PC-9 (cell line): ENCODE measurements at regions not wholly inside any gene's neighbourhood (a gene's known extent, or its start where the extent isn't known, plus 50 kb on each side); places are given as distances from the start of the nearest gene placed in this dataset.

Experiments
- BruUV-seq: library from RNA; stranded (reverse); fragments of 400-500 nt; replicated peaks from 2 replicates; lab custom pipeline; 2021; lab: Mats Ljungman, UMichigan
- CTCF ChIA-PET: fragments of 300-600 bp; sonication (Branson Sonifier 250); formaldehyde crosslinking; loops from one replicate; lab custom pipeline; 2022; ENCODE audit warnings: antibody characterized with exemption; lab: Charles Lee
- POLR2A ChIA-PET: fragments of 300-600 bp; sonication (Branson Sonifier 250); formaldehyde crosslinking; loops from one replicate; lab custom pipeline; 2022; ENCODE audit warnings: antibody characterized with exemption; ENCODE audit not compliant: unreplicated experiment; lab: Charles Lee
- DNase-seq, 2 experiments: peaks; one replicate each; pipeline versions ENCODE4 v3.0.0 to v3.0.0-alpha.2; 2015 to 2022; ENCODE audit warnings: mixed read lengths in 1 of 2
- H2AFZ ChIP-seq: fragments of 200-600 bp; sonication (generic); 2 replicates; pipeline ENCODE4 v1.8.1; 2017; ENCODE audit warnings: antibody characterized with exemption
- H3F3A ChIP-seq: fragments of 200-600 bp; sonication (generic); 2 replicates; pipeline ENCODE4 v1.8.1; 2017; ENCODE audit warnings: antibody characterized with exemption, mild to moderate bottlenecking, low read depth; ENCODE audit not compliant: insufficient read depth
- H3K27ac ChIP-seq: fragments of 200-600 bp; sonication (generic); 2 replicates; pipeline ENCODE4 v1.6.1; 2016; ENCODE audit warnings: mixed run types
- H3K27me3 ChIP-seq: fragments of 200-600 bp; sonication (generic); 2 replicates; pipeline ENCODE4 v1.6.1; 2016; ENCODE audit warnings: low read depth, mixed run types; ENCODE audit not compliant: insufficient read depth
- H3K36me3 ChIP-seq: fragments of 200-600 bp; sonication (generic); 2 replicates; pipeline ENCODE4 v1.6.1; 2016; ENCODE audit warnings: low read depth, mixed run types
- H3K4me1 ChIP-seq: fragments of 200-600 bp; sonication (generic); replicated peaks from 2 replicates; pipeline ENCODE4 v1.6.1; 2016; ENCODE audit warnings: mixed run types; ENCODE audit not compliant: insufficient read depth
- H3K4me2 ChIP-seq: fragments of 200-600 bp; sonication (generic); 2 replicates; pipeline ENCODE4 v1.6.1; 2017; ENCODE audit warnings: mixed run types
- H3K4me3 ChIP-seq: fragments of 200-600 bp; sonication (generic); 2 replicates; pipeline ENCODE4 v1.6.1; 2016; ENCODE audit warnings: mixed run types
- H3K79me2 ChIP-seq: fragments of 200-600 bp; sonication (generic); 2 replicates; pipeline ENCODE4 v1.6.1; 2017; ENCODE audit warnings: low read depth, mixed run types
- H3K9me2 ChIP-seq: fragments of 200-600 bp; sonication (generic); 2 replicates; pipeline ENCODE4 v1.8.1; 2017; ENCODE audit warnings: mild to moderate bottlenecking; ENCODE audit not compliant: insufficient read depth
- H3K9me3 ChIP-seq: fragments of 200-600 bp; sonication (generic); 2 replicates; pipeline ENCODE4 v1.8.1; 2016; ENCODE audit warnings: low read depth; ENCODE audit not compliant: insufficient read depth
- H4K20me1 ChIP-seq: fragments of 200-600 bp; sonication (generic); 2 replicates; pipeline ENCODE4 v1.8.1; 2017; ENCODE audit not compliant: insufficient read depth
- CTCF ChIP-seq: fragments of 200-600 bp; sonication (generic); conservative IDR thresholded peaks from 2 replicates; pipeline ENCODE4 v1.6.1; 2017; ENCODE audit warnings: mixed run types, antibody characterized with exemption, mild to moderate bottlenecking, moderate library complexity
- EZH2 ChIP-seq: fragments of 200-600 bp; sonication (generic); IDR thresholded peaks from 2 replicates; pipeline ENCODE4 v1.8.0; 2017; ENCODE audit warnings: antibody characterized with exemption, low read depth
- intact Hi-C: fragments of 100-400 bp; cut with micrococcal nuclease; formaldehyde crosslinking; loops from one replicate; pipeline ENCODE4 v1.10.0; 2022; ENCODE audit not compliant: unreplicated experiment

- Histone ChIP-seq H3K4me1 (peaks cover 33% of the 10 kb centered on the region), H3K27ac (peak overlapping the region; percentile 85), H3K79me2 (no peaks in the 10 kb centered on the region), H2AFZ (peak overlapping the region; percentile 83), H3K27me3 (no peaks in the 10 kb centered on the region), H3K4me3 (0 out of 2 replicates have a peak overlapping the region, but pooled peaks have one; percentile 19), H3K36me3 (no peaks in the 10 kb centered on the region), H4K20me1 (no peaks in the 10 kb centered on the region), H3F3A (peaks cover 12% of the 10 kb centered on the region; the same call in 1 of the 2 replicates), H3K9me3 (peaks cover 32% of the 10 kb centered on the region), H3K4me2 (peak overlapping the region; percentile 50), H3K9me2 (no peaks in the 10 kb centered on the region)
- ChIA-PET POLR2A (no interaction called here), CTCF (no interaction called here)
- DNase-seq = peak in 1 of 2 experiments; percentile 61
- intact Hi-C loops = no loop called here
- no TSS peak for BruUV-seq
- TF ChIP-seq CTCF (no peak), EZH2 (no peak)
Measured at GRCh38 chr20:12409501-12409900, 491.8 kb downstream of the BTBD3 start.

- ChIA-PET POLR2A (no interaction called here), CTCF (no interaction called here)
- Histone ChIP-seq H3K9me2 (no peaks in the 10 kb centered on the region), H3K9me3 (peaks cover 30% of the 10 kb centered on the region), H3K36me3 (no peaks in the 10 kb centered on the region), H4K20me1 (no peaks in the 10 kb centered on the region), H3K4me1 (peaks cover 40% of the 10 kb centered on the region), H3K4me2 (no peak overlapping the region), H3K79me2 (no peaks in the 10 kb centered on the region), H3K4me3 (no peak overlapping the region), H3K27me3 (no peaks in the 10 kb centered on the region), H3K27ac (peak overlapping the region; percentile 85; the same call in 1 of the 2 replicates), H3F3A (peaks cover 12% of the 10 kb centered on the region; the same call in 1 of the 2 replicates), H2AFZ (no peak overlapping the region)
- BruUV-seq = no TSS peak
- intact Hi-C loops = no loop called here
- no peak for TF ChIP-seq CTCF
- TF ChIP-seq EZH2 = no peak
- no peak for DNase-seq
Measured at GRCh38 chr20:12410783-12411182, 493.1 kb downstream of the BTBD3 start.

- Histone ChIP-seq H3K27ac (no peak overlapping the region), H4K20me1 (no peaks in the 10 kb centered on the region), H3K4me1 (peaks cover 40% of the 10 kb centered on the region), H3K79me2 (no peaks in the 10 kb centered on the region), H3K4me3 (no peak overlapping the region), H3K9me3 (peaks cover 26% of the 10 kb centered on the region), H3K4me2 (no peak overlapping the region), H3K36me3 (no peaks in the 10 kb centered on the region), H2AFZ (no peak overlapping the region), H3K27me3 (no peaks in the 10 kb centered on the region), H3K9me2 (no peaks in the 10 kb centered on the region), H3F3A (peaks cover 12% of the 10 kb centered on the region; the same call in 1 of the 2 replicates)
- ChIA-PET POLR2A (no interaction called here), CTCF (no interaction called here)
- intact Hi-C loops = no loop called here
- BruUV-seq = no TSS peak
- TF ChIP-seq EZH2 (no peak), CTCF (no peak)
- no peak for DNase-seq
Measured at GRCh38 chr20:12411246-12411940, 493.7 kb downstream of the BTBD3 start.
